Brain microvascular endothelial cell (primary cell): ENCODE measurements at regions not wholly inside any gene's neighbourhood (a gene's known extent, or its start where the extent isn't known, plus 50 kb on each side); places are given as distances from the start of the nearest gene placed in this dataset.

Source experiments
- DNase-seq: peaks from one replicate; pipeline ENCODE4 v3.0.0-alpha.2; 2020
- H3K27ac ChIP-seq: fragments of 250-450 bp; sonication (Bioruptor Pico); 2 replicates; pipeline ENCODE4 v1.5.1; 2020; ENCODE audit warnings: mild to moderate bottlenecking, moderate library complexity
- H3K27me3 ChIP-seq: fragments of 250-450 bp; sonication (Bioruptor Pico); replicated peaks from 2 replicates; pipeline ENCODE4 v1.5.1; 2020; ENCODE audit warnings: mild to moderate bottlenecking
- H3K36me3 ChIP-seq: fragments of 250-450 bp; sonication (Bioruptor Pico); replicated peaks from 2 replicates; pipeline ENCODE4 v1.5.1; 2020; ENCODE audit warnings: mild to moderate bottlenecking
- H3K4me3 ChIP-seq: 2 replicates; pipeline ENCODE4 v1.5.1; 2011; ENCODE audit warnings: low read depth, mild to moderate bottlenecking, control low read depth, low read length, moderate library complexity
- in situ Hi-C: cut with HindIII; loops from 2 replicates; pipeline ENCODE4 v1.10.0; 2017; ENCODE audit warnings: low sequenced_read_pairs, low pct_ligation_motif_present
- TF ChIP-seq, protein P1 (sequence below): IDR thresholded peaks from 2 replicates; pipeline ENCODE4 v1.5.1; 2011; ENCODE audit warnings: low read depth, mild to moderate bottlenecking, moderate library complexity, low read length, control low read depth, inconsistent platforms; ENCODE audit errors: missing control alignments

DNA sequence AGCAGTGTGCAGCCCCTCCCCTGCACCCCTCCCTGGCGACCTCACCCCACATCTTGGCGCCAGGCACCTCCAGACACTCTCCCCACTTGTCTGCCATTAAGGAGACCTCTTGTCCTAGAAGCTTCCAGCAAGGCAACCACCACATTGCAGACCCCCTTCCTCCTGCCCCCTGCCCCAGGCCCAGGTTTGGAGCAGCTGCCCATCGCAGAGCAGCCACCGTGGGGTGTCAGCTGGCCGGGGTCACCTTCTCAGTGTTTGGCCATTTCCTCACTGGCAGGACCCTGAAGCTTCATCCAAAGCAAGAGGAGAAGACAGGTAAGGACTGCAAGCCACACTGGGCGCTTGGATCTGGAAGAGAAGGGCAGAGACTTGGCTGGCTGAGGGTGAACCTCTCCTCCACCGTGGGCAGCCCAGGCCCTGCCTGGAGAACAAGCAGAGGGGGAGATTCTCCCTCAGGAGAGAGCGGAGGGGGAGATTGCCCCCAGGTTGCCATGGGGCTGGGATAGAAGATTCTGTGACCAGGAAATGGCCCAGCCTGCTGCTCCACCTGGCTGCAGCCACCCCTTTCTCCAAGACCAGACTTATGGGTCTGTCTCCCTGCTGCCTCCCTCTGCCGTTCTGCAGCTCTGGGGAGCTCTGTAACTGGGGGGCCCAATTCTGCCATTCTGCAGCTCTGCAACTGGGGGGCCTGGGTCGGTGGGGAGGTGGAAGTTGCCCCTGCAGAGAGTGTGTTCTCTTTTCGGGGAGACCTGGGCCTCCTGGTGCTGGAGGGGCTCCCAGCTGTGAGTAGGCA is 72.9 kb upstream of the C14orf180 start:
- TF ChIP-seq, protein P1, sequence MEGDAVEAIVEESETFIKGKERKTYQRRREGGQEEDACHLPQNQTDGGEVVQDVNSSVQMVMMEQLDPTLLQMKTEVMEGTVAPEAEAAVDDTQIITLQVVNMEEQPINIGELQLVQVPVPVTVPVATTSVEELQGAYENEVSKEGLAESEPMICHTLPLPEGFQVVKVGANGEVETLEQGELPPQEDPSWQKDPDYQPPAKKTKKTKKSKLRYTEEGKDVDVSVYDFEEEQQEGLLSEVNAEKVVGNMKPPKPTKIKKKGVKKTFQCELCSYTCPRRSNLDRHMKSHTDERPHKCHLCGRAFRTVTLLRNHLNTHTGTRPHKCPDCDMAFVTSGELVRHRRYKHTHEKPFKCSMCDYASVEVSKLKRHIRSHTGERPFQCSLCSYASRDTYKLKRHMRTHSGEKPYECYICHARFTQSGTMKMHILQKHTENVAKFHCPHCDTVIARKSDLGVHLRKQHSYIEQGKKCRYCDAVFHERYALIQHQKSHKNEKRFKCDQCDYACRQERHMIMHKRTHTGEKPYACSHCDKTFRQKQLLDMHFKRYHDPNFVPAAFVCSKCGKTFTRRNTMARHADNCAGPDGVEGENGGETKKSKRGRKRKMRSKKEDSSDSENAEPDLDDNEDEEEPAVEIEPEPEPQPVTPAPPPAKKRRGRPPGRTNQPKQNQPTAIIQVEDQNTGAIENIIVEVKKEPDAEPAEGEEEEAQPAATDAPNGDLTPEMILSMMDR: no peak
- no peaks in the 10 kb centered on the region for H3K27me3 ChIP-seq
- H3K4me3 ChIP-seq: no peak overlapping the region
- no peak for DNase-seq
- H3K36me3 ChIP-seq: no peaks in the 10 kb centered on the region
- in situ Hi-C loops: no loop called here
- no peak overlapping the region for H3K27ac ChIP-seq

GRCh38 chr14:104507443-104507842 is 72.1 kb upstream of the C14orf180 start:
- in situ Hi-C loops: no loop called here
- no peak overlapping the region for H3K27ac ChIP-seq
- TF ChIP-seq, protein P1: no peak
- no peaks in the 10 kb centered on the region for H3K27me3 ChIP-seq
- no peak for DNase-seq
- H3K4me3 ChIP-seq: no peak overlapping the region
- no peaks in the 10 kb centered on the region for H3K36me3 ChIP-seq

DNA sequence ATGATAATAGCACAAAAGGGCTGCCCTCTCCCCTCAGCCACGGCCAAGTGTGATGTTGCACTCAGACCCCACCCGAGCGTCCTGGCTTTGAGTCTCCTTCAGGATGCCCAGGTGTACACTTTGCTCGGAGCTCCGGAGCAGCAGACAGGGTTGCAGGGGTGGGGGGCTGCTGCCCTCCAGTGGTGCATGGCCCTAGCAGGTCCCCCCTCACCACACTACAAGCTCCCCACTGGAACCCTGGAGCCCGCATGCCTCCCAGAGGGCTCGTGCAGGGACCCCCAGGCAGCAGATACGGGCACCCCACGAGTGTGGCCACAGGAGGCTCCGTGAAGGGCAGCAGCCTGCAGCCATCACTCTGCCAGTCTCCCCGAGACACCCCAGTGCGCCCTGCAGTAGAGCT is 69.9 kb upstream of the C14orf180 start:
- TF ChIP-seq, protein P1: no peak
- in situ Hi-C loops: no loop called here

GRCh38 chr14:104510216-104510615 is 69.3 kb upstream of the C14orf180 start:
- H3K36me3 ChIP-seq: no peaks in the 10 kb centered on the region
- in situ Hi-C loops: no loop called here
- H3K27me3 ChIP-seq: no peaks in the 10 kb centered on the region
- H3K4me3 ChIP-seq: no peak overlapping the region
- TF ChIP-seq, protein P1: no peak
- H3K27ac ChIP-seq: no peak overlapping the region
- no peak for DNase-seq

More for the DNA sequence above, 69.9 kb upstream of the C14orf180 start:
- no peak for DNase-seq
- no peaks in the 10 kb centered on the region for H3K27me3 ChIP-seq
- no peak overlapping the region for H3K27ac ChIP-seq
- H3K36me3 ChIP-seq: no peaks in the 10 kb centered on the region
- H3K4me3 ChIP-seq: no peak overlapping the region

DNA sequence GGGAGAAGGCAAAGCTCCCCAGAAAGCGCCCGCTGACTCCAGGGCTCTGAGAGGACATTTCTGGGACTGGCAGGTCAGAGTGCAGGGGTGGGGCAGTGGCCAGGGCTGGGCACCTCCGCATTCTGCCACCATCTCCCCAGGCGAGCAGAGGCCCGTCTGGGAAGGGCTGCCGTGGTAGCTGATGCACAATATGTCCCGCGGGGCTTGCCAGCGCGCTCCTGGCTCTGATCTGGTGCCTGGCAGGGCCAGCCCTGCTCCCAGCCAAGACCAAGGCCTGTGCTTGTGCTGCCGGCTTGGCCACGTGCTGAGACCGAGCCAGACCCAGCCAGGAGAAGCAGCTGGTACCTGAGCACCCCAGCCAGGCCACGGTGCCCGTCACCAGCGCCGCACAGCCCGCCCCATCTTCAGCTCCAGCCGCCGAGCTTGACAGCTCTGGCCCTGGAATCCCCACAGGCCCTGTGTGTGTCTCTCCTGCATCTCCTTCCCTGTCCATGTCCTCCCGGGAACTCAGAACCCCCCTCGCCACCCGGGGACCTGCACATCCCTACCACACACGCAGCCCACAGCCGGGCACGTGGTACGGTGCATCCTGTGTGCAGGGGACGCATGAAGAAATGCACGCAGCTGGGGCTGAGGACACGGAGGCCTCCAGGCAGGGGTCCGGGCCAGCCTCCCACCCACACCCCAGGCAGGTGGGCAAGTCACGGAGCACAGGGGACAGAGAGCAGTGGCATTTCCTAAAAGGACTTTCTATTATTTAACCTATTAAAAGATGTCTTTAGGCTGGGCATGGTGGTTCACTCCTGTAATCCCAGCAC is 68.6 kb upstream of the C14orf180 start:
- no peaks in the 10 kb centered on the region for H3K36me3 ChIP-seq
- TF ChIP-seq, protein P1: no peak
- in situ Hi-C loops: no loop called here

More for the DNA sequence above, 68.6 kb upstream of the C14orf180 start:
- Histone ChIP-seq H3K27me3 (no peaks in the 10 kb centered on the region), H3K27ac (no peak overlapping the region), H3K4me3 (no peak overlapping the region)
- DNase-seq: no peak
